Activated naive CD4-positive, alpha-beta T cell treated with anti-CD3 and anti-CD28 coated beads, Interleukin-2, amount 10 ng/mL, durations not matched to agents 7 days and 5 days (primary cell): ENCODE measurements at regions not wholly inside any gene's neighbourhood (a gene's known extent, or its start where the extent isn't known, plus 50 kb on each side); places are given as distances from the start of the nearest gene placed in this dataset.
"Not testable (repeated sequence)": the region's sequence is repeated elsewhere in the genome, so short reads cannot be mapped to it uniquely, and the experiment has no call there.

ENCODE experiments used
- CTCF ChIA-PET: fragments of 350-600 bp; sonication (Branson Sonifier 250); formaldehyde crosslinking; loops from one replicate; lab custom pipeline; 2021; ENCODE audit warnings: antibody characterized with exemption; lab: Charles Lee
- DNase-seq: peaks from one replicate; pipeline ENCODE4 v3.0.0-alpha.2; 2020
- H3K27ac Mint-ChIP-seq: one replicate; pipeline ENCODE4 v1.8.0; 2021; ENCODE audit warnings: mild to moderate bottlenecking, moderate library complexity, mixed read lengths
- H3K27me3 Mint-ChIP-seq: one replicate; pipeline ENCODE4 v1.8.0; 2021; ENCODE audit warnings: mild to moderate bottlenecking, mixed read lengths
- H3K36me3 Mint-ChIP-seq: one replicate; pipeline ENCODE4 v1.8.0; 2021; ENCODE audit warnings: mixed read lengths
- H3K4me1 Mint-ChIP-seq: one replicate; pipeline ENCODE4 v1.8.0; 2021; ENCODE audit warnings: mixed read lengths
- H3K4me3 Mint-ChIP-seq: one replicate; pipeline ENCODE4 v1.8.0; 2021; ENCODE audit warnings: mild to moderate bottlenecking, moderate library complexity, mixed read lengths
- H3K9me3 Mint-ChIP-seq: one replicate; pipeline ENCODE4 v1.8.0; 2021; ENCODE audit warnings: mixed read lengths

GRCh38 chr13:59398127-59398526 is 765.6 kb downstream of the DIAPH3 start:
- H3K4me1 Mint-ChIP-seq = no peaks in the 10 kb centered on the region
- H3K9me3 Mint-ChIP-seq = peaks cover 2% of the 10 kb centered on the region
- no peaks in the 10 kb centered on the region for H3K36me3 Mint-ChIP-seq
- CTCF ChIA-PET = no interaction called here
- no peak for DNase-seq
- peaks cover 3% of the 10 kb centered on the region for H3K27me3 Mint-ChIP-seq
- H3K27ac Mint-ChIP-seq = no peak overlapping the region
- no peak overlapping the region for H3K4me3 Mint-ChIP-seq

GRCh38 chr13:59398661-59399060 is 765.1 kb downstream of the DIAPH3 start:
- Mint-ChIP-seq H3K4me3 (no peak overlapping the region), H3K9me3 (peaks cover 2% of the 10 kb centered on the region), H3K27me3 (peaks cover 3% of the 10 kb centered on the region), H3K36me3 (no peaks in the 10 kb centered on the region), H3K4me1 (no peaks in the 10 kb centered on the region), H3K27ac (no peak overlapping the region)
- CTCF ChIA-PET = no interaction called here
- no peak for DNase-seq

DNA sequence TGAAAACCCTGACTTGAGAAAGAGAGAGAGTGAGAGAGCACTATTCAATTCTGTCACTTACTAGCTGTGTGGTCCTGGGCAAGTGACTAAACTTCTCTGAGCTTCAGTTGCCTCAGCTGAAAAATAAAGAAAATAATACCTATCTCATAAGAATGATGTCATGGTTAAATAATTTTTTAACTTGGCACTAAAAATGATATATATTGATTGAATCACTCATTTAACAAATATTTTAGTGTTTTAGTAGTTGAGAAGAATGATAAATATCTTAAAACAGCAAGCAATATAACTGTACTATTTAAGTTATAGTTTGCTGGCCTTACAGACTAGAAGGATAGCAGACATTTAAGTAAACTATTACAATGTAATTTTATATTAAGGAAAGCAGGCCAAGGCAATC is 764.2 kb downstream of the DIAPH3 start:
- no peak for DNase-seq
- Mint-ChIP-seq H3K36me3 (no peaks in the 10 kb centered on the region), H3K4me1 (no peaks in the 10 kb centered on the region), H3K4me3 (no peak overlapping the region), H3K27me3 (peaks cover 3% of the 10 kb centered on the region), H3K9me3 (peaks cover 5% of the 10 kb centered on the region), H3K27ac (no peak overlapping the region)
- CTCF ChIA-PET = no interaction called here

DNA sequence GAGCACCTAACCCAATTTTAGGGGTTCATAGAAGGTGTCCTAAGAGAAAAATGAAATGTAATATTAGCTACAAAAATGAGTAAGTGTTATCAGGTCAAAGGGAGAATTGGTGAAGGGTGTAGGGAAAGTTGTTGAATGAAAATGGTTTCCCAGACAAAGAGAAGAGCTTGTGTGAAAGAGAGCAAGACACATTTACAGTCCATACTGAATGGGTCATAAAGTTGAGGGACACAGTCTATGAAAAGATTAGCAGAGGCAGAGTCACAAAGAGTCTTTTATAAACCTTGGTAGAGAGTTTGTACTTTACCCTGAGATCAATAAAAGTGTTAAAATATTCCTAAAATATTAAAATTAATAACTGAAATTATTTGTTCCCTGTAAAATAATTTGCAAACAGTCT is 759.4 kb downstream of the DIAPH3 start:
- H3K4me3 Mint-ChIP-seq = no peak overlapping the region
- DNase-seq = no peak
- H3K27ac Mint-ChIP-seq = no peak overlapping the region
- CTCF ChIA-PET = interaction anchor here (1.3 to 1.7 kb wide), 2 partner anchors 12 to 273 kb away, joined by 3 to 6 read pairs; no protein-coding TSS in a partner anchor
- H3K4me1 Mint-ChIP-seq = peaks cover 5% of the 10 kb centered on the region
- H3K36me3 Mint-ChIP-seq = peaks cover 4% of the 10 kb centered on the region
- H3K27me3 Mint-ChIP-seq = no peaks in the 10 kb centered on the region
- peaks cover 24% of the 10 kb centered on the region for H3K9me3 Mint-ChIP-seq

DNA sequence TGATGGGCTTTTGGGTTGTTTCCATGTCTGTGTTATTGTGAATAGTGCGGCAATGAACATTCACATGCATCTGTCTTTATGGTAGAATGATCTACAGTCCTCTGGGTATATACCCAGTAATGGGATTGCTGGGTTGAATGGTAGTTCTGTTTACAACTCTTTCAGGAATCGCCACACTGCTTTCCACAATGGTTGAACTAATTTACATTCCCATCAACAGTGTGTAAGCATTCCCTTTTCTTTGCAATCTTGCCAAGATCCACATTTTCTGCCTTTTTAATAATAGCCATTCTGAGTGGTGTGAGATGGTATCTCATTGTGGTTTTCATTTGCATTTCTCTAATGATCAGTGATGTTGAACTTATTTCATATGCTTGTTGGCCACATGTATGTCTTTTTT is 756.5 kb downstream of the DIAPH3 start:
- H3K27me3 Mint-ChIP-seq, H3K4me1 Mint-ChIP-seq, H3K27ac Mint-ChIP-seq, H3K36me3 Mint-ChIP-seq, CTCF ChIA-PET, DNase-seq, H3K4me3 Mint-ChIP-seq: not testable (repeated sequence)
- peaks cover 24% of the 10 kb centered on the region for H3K9me3 Mint-ChIP-seq

DNA sequence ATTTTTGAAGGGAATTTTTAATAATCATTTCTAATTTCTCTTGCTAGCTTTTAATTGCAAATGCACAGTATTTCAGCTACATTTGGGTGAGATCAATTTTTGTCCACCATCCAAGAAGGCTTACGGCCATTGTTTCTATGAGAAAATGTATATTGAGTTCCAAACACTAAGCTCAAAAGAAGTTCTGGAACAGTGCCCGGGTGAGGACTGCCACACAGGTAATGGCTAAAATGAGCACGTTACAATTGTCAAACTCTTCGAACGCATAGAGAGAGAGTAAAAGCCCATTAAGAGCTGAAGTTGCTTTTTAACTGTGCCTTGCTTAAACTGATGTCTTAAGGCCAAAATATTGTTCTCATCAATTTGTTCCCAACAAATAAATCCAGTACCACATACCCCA is 755.0 kb downstream of the DIAPH3 start:
- H3K4me3 Mint-ChIP-seq = no peak overlapping the region
- H3K27ac Mint-ChIP-seq = no peak overlapping the region
- CTCF ChIA-PET = interaction anchor here (0.8 kb wide), 1 partner anchor 17 kb away, joined by 3 read pairs; no protein-coding TSS in a partner anchor
- peaks cover 5% of the 10 kb centered on the region for H3K4me1 Mint-ChIP-seq
- no peaks in the 10 kb centered on the region for H3K27me3 Mint-ChIP-seq
- H3K9me3 Mint-ChIP-seq = peaks cover 21% of the 10 kb centered on the region
- peaks cover 4% of the 10 kb centered on the region for H3K36me3 Mint-ChIP-seq
- no peak for DNase-seq

DNA sequence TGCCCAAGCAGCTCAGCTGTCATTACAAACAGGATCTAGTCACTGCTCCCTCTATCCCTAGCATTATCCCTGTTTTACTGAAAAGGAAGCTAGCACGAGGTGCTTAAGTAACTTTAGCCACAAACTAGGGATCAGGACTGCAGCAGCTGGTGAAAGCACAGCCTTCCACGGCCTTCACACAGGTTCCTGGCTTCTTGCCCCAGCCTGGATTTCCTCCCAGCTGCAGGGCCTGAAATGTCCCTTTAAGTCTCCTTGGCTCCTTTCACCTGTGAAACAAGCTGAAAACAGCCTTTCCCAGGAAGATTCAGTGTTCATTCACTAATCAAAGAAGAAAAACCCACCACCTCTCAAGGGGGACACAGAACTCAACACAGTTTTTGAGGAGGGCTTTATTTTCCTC is 754.5 kb downstream of the DIAPH3 start:
- Mint-ChIP-seq H3K4me3 (no peak overlapping the region), H3K4me1 (peaks cover 5% of the 10 kb centered on the region), H3K36me3 (peaks cover 4% of the 10 kb centered on the region), H3K9me3 (peaks cover 21% of the 10 kb centered on the region), H3K27ac (no peak overlapping the region), H3K27me3 (no peaks in the 10 kb centered on the region)
- no peak for DNase-seq
- CTCF ChIA-PET = interaction anchor here (0.8 kb wide), 1 partner anchor 18 kb away, joined by 3 read pairs; no protein-coding TSS in a partner anchor

GRCh38 chr13:59409634-59410200 is 754.0 kb downstream of the DIAPH3 start:
- H3K27ac Mint-ChIP-seq = no peak overlapping the region
- peaks cover 4% of the 10 kb centered on the region for H3K36me3 Mint-ChIP-seq
- CTCF ChIA-PET = no interaction called here
- H3K27me3 Mint-ChIP-seq = no peaks in the 10 kb centered on the region
- DNase-seq = no peak
- peaks cover 19% of the 10 kb centered on the region for H3K9me3 Mint-ChIP-seq
- peaks cover 5% of the 10 kb centered on the region for H3K4me1 Mint-ChIP-seq
- H3K4me3 Mint-ChIP-seq = no peak overlapping the region

GRCh38 chr13:59413126-59413525 is 750.6 kb downstream of the DIAPH3 start:
- no peaks in the 10 kb centered on the region for H3K9me3 Mint-ChIP-seq
- no peak for DNase-seq
- no peaks in the 10 kb centered on the region for H3K36me3 Mint-ChIP-seq
- CTCF ChIA-PET = no interaction called here
- H3K27ac Mint-ChIP-seq = no peak overlapping the region
- H3K4me3 Mint-ChIP-seq = no peak overlapping the region
- H3K4me1 Mint-ChIP-seq = no peaks in the 10 kb centered on the region
- no peaks in the 10 kb centered on the region for H3K27me3 Mint-ChIP-seq

DNA sequence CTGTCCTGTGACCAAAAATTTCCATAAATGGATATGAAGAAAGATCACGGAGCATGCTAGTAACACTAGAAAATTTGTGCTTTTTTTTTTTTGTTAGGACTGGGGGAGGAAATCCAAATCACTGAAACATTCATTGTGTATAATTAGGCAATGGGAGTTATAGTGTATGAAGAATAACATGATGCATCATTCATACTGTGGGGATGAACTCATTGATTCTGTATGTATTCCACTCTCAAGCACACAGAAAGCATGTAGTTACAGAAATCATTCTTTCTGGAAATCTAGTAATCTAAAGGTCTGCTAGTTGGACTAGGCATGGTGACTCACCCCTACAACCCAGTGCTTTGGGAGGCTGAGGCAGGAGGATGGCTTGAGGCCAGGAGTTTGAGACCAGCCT is 749.7 kb downstream of the DIAPH3 start:
- no peak for DNase-seq
- Mint-ChIP-seq H3K4me1 (no peaks in the 10 kb centered on the region), H3K27ac (no peak overlapping the region), H3K9me3 (no peaks in the 10 kb centered on the region), H3K36me3 (no peaks in the 10 kb centered on the region), H3K4me3 (no peak overlapping the region), H3K27me3 (no peaks in the 10 kb centered on the region)
- CTCF ChIA-PET = no interaction called here

DNA sequence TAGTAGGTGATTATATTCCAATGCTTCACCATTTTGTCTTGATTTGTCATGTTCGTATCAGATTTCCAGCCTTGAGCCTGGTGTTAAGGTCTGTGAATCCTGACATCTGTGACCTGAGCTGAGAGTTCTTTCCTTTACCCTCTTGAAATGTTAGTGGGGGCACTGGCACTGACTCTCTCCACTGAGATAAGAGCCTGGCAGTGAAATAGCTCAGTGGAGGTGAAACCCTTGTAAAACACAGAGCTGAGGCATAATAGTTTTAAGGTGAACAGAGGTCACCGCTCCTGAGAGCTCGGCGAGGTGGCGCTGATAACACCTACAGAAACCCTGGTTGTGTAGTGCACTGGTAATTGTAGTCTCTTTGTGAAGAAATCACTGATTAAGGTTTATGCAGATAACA is 748.2 kb downstream of the DIAPH3 start:
- Mint-ChIP-seq H3K27ac (no peak overlapping the region), H3K4me3 (no peak overlapping the region), H3K36me3 (no peaks in the 10 kb centered on the region), H3K4me1 (no peaks in the 10 kb centered on the region), H3K27me3 (no peaks in the 10 kb centered on the region), H3K9me3 (no peaks in the 10 kb centered on the region)
- DNase-seq = no peak
- CTCF ChIA-PET = no interaction called here

GRCh38 chr13:59416561-59416960 is 747.2 kb downstream of the DIAPH3 start:
- CTCF ChIA-PET = no interaction called here
- Mint-ChIP-seq H3K27ac (no peak overlapping the region), H3K4me3 (no peak overlapping the region), H3K4me1 (no peaks in the 10 kb centered on the region), H3K9me3 (no peaks in the 10 kb centered on the region), H3K36me3 (no peaks in the 10 kb centered on the region), H3K27me3 (no peaks in the 10 kb centered on the region)
- DNase-seq = no peak

DNA sequence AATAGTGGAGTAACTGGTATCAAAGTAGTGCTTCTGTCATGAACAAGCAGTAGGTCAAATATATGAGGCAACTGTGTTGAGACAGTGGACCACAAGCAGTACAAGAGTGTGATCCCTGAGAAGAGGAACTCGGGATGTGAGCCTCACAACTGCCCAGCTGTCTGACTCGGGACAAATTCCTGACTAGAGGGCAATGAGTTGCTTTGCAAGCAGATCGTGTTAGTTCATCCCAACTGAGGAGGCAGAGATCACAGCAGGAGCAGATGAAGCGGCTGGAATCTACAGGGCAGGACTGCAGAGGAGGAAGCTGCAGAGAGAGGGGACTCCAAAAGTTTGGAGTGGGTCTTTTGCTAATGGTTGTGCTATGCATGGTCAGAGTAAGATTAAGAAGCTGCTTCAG is 741.1 kb downstream of the DIAPH3 start:
- Mint-ChIP-seq H3K4me1 (no peaks in the 10 kb centered on the region), H3K4me3 (no peak overlapping the region), H3K27me3 (no peaks in the 10 kb centered on the region), H3K27ac (no peak overlapping the region), H3K9me3 (no peaks in the 10 kb centered on the region), H3K36me3 (no peaks in the 10 kb centered on the region)
- no peak for DNase-seq
- CTCF ChIA-PET = no interaction called here

DNA sequence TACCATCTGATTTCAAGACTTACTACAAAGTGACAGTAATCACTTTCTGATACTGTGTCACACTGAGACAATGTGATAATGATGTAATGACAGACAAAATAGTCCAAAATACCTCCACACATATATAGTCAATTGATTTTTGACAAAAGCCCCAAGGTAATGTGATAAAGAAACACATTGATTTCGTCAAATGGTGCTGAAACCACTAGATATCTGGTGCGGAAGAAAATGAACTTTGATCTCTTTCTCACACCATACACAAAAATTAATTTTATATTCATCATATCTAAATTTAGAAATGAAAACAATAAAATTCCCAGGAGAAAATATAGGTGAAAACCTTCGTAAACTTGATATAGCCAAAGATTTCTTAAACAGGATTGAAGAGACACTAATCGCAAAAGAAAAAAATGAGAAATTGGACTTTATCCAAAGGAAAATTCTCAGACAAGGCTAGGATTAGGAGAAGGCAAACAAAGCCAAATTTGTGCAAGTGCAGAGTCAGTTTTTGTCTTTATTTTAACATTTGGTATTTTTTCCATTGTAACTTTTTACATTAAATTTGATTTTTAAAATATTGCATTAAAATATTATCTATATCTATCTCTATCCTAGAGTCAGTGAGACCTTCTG is 739.9 kb downstream of the DIAPH3 start:
- H3K36me3 Mint-ChIP-seq = no peaks in the 10 kb centered on the region
- no peaks in the 10 kb centered on the region for H3K4me1 Mint-ChIP-seq
- H3K27ac Mint-ChIP-seq = no peak overlapping the region
- H3K9me3 Mint-ChIP-seq = no peaks in the 10 kb centered on the region
- DNase-seq = no peak
- CTCF ChIA-PET = no interaction called here
- no peaks in the 10 kb centered on the region for H3K27me3 Mint-ChIP-seq
- H3K4me3 Mint-ChIP-seq = no peak overlapping the region

- H3K36me3 Mint-ChIP-seq = no peaks in the 10 kb centered on the region
- H3K9me3 Mint-ChIP-seq = no peaks in the 10 kb centered on the region
- H3K27me3 Mint-ChIP-seq = no peaks in the 10 kb centered on the region
- no peak overlapping the region for H3K4me3 Mint-ChIP-seq
- no peak overlapping the region for H3K27ac Mint-ChIP-seq
- CTCF ChIA-PET = no interaction called here
- no peak for DNase-seq
- no peaks in the 10 kb centered on the region for H3K4me1 Mint-ChIP-seq
These were observed 739.1 kb downstream of the DIAPH3 start for GRCh38 chr13:59424661-59425060.
